ENCODE measurements at regions not wholly inside any gene's neighbourhood (a gene's known extent, or its start where the extent isn't known, plus 50 kb on each side); places are given as distances from the start of the nearest gene placed in this dataset.

DNA sequence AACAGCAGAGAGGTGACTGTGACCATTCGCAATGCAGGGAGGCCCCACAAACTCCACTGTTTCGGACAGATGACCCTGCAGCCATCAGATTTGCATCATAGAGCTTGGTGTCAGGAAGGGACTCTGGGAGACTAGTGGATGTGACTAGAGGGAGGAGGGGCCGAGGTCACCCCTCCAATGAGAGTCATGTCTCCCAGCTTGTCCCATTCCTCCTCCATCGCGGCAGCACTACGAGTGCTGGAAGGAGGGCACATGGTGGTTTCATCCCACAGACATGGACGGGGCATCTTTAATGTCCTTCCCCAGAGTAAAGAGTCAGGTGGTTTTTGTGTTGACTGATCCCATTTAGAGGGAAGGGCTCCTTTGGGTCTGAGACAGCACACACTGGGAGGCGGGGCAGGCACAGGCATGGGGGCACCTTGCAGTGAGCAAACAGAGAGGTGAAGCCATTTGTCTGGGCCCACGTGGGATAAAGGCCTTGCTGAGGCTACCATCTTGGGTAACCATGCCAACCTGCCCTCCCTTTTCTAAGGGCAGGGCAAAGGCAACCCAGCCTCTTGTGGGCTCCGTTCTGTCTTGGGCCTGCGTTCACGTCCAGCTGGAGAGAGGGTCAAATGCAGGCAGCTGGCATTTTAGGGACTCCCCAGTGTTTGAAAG, 208.1 kb downstream of the ASB1 start:
- no peak for DNase-seq
- intact Hi-C loops (cut with DNase I), result no loop called here
- WGBS, 2 donors, result 87 to 90% methylated on average over 3 to 10 of the region's 12 CpGs

DNA sequence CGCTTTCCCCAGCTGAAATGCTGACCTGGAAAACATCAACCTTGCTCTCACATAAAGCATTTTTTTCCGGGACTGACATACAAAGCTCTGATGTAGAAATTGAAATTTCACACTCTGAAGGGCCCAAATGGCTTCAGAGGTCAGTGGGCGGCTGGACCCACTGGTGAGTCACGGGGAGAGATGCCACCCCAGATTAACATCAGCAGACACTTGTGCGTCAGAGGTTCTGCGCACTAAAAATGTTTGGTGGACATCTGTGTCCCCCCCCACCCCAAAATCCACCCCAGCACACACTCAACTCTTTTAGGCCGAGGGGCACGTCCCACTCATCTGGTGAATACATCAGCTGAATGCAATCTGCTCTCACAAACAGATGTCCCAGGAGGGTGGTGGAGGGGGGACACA, 208.9 kb downstream of the ASB1 start:
- Histone ChIP-seq H3K36me3 (no peaks in the 10 kb centered on the region), H3K9me3 (no peaks in the 10 kb centered on the region), H3K27ac (no peak overlapping the region), H3K4me1 (no peaks in the 10 kb centered on the region), H3K27me3 (peaks cover 0 to 5% (median 0%) of the 10 kb centered on the region in 4 donors), H3K4me3 (no peak overlapping the region)
- 77 to 91% methylated on average over 5 to 7 of the region's 8 CpGs for WGBS, 2 donors
- intact Hi-C loops (cut with DNase I), result no loop called here
- TF ChIP-seq, protein P1, sequence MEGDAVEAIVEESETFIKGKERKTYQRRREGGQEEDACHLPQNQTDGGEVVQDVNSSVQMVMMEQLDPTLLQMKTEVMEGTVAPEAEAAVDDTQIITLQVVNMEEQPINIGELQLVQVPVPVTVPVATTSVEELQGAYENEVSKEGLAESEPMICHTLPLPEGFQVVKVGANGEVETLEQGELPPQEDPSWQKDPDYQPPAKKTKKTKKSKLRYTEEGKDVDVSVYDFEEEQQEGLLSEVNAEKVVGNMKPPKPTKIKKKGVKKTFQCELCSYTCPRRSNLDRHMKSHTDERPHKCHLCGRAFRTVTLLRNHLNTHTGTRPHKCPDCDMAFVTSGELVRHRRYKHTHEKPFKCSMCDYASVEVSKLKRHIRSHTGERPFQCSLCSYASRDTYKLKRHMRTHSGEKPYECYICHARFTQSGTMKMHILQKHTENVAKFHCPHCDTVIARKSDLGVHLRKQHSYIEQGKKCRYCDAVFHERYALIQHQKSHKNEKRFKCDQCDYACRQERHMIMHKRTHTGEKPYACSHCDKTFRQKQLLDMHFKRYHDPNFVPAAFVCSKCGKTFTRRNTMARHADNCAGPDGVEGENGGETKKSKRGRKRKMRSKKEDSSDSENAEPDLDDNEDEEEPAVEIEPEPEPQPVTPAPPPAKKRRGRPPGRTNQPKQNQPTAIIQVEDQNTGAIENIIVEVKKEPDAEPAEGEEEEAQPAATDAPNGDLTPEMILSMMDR (IDR thresholded peaks at IDR 0.05), result no peak
- TF ChIP-seq POLR2A (IDR thresholded peaks at IDR 0.05), result no peak
- DNase-seq, result no peak

More for the DNA sequence above, 208.1 kb downstream of the ASB1 start:
- Histone ChIP-seq H3K27me3 (peaks cover 0 to 5% (median 0%) of the 10 kb centered on the region in 4 donors), H3K9me3 (no peaks in the 10 kb centered on the region), H3K36me3 (no peaks in the 10 kb centered on the region), H3K4me3 (no peak overlapping the region), H3K27ac (no peak overlapping the region), H3K4me1 (no peaks in the 10 kb centered on the region)
- TF ChIP-seq, protein P1 (IDR thresholded peaks at IDR 0.05), result no peak
- TF ChIP-seq POLR2A (IDR thresholded peaks at IDR 0.05), result no peak

DNA sequence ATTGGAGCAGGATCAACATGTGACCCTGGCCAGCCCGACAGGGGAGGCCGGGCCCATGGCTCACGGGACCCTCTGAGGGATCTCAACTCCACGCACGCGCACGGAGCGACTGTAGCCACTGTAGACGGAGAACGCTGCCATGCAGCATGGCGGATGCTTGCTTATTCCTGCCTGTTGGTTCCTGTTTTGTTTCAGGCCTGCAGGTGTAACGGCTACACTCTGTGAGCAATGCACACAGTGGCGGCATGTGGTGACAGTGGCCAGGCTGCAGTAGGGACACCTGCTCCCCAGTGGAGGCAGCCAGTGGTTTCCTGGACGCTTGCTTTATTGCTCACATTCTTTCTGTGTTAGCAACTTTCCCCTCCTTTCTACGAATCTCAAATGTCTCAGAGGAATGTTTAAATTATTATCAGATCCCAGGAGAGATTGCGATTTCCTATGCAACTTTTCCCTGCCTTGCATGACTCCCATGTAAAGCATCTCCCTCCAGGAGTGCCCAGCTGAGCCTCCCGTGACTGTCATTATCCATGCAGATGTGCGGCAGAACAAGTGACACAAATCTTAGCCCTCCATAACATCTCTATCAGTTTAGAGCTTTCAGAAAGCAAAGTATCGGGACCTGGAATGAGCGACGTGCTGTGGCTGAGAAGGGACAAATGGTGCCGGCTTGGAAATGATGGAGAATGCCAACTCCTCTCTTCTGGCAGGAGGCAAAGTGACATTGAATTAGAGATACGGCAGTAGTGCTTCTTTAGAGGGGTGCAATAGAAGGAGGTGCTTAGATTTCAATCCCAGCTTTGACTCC, 209.7 kb downstream of the ASB1 start:
- H3K4me1 ChIP-seq, result no peaks in the 10 kb centered on the region
- no peak overlapping the region for H3K27ac ChIP-seq
- TF ChIP-seq, protein P1 (IDR thresholded peaks at IDR 0.05), result no peak
- TF ChIP-seq POLR2A (IDR thresholded peaks at IDR 0.05), result no peak
- H3K9me3 ChIP-seq, result no peaks in the 10 kb centered on the region
- DNase-seq, result no peak
- intact Hi-C loops (cut with DNase I), result no loop called here
- 79 to 83% methylated on average over 20 to 21 of the region's 23 CpGs for WGBS, 2 donors
- peaks cover 0 to 5% (median 0%) of the 10 kb centered on the region in 4 donors for H3K27me3 ChIP-seq
- no peaks in the 10 kb centered on the region for H3K36me3 ChIP-seq
- no peak overlapping the region for H3K4me3 ChIP-seq

DNA sequence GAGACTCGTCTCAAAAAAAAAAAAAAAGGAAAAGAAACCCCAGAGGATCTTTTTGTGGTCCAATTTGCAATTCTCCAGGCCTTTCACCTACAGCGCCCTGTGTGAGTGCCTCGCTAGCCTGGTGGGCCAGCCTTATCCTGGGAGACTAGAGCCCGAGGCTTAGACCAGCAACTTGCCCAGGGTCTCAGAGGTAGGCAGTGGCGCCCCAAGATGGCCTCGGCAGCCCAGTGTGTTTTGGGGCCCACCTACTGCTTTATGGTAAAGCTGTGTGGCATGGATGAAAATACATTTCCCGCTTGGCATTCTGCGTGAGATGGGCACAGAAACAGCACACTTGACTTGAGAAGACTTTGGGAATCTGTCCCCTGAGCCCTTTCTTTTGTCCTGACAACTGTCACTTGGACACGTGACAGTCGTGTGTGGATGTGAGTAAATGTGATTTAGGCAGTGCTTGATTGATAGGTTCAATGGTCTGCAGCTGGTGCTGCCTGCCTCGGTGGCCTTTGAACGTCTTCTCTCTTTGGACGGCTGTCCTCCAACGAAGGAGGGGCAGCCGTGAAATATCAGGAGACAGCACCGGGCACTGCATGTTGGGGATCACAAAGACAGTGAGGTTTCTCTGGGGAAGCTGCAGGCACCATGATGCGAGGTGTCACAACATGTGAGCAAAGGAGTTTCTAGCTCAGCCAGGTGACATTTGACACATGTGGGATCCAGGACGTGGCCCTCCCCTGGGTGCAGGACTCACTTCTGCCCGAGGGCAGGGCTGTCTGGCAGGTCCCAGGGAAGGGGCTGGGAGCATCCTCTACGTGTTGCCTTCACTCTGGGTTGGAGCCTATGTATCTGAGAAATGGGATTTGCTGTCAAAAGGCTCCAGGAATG, 209.5 kb upstream of the TWIST2 start:
- intact Hi-C loops (cut with DNase I), result no loop called here
- no peaks in the 10 kb centered on the region for H3K9me3 ChIP-seq
- H3K4me3 ChIP-seq, result no peak overlapping the region
- peaks cover 0 to 5% (median 0%) of the 10 kb centered on the region in 4 donors for H3K27me3 ChIP-seq
- TF ChIP-seq, protein P1 (IDR thresholded peaks at IDR 0.05), result no peak
- no peak for TF ChIP-seq POLR2A (IDR thresholded peaks at IDR 0.05)
- 81 to 86% methylated on average over 11 to 18 of the region's 20 CpGs for WGBS, 2 donors
- no peak for DNase-seq
- no peaks in the 10 kb centered on the region for H3K36me3 ChIP-seq
- no peak overlapping the region for H3K27ac ChIP-seq
- H3K4me1 ChIP-seq, result no peaks in the 10 kb centered on the region
